Calu3 (cell line): ENCODE measurements at regions not wholly inside any gene's neighbourhood (a gene's known extent, or its start where the extent isn't known, plus 50 kb on each side); places are given as distances from the start of the nearest gene placed in this dataset.

Experiments used
- BruUV-seq: library from RNA; stranded (reverse); fragments of 400-500 nt; replicated peaks from 2 replicates; lab custom pipeline; 2021; lab: Mats Ljungman, UMichigan
- CTCF ChIA-PET: fragments of 300-600 bp; sonication (Branson Sonifier 250); formaldehyde crosslinking; loops from one replicate; lab custom pipeline; 2022; ENCODE audit warnings: antibody characterized with exemption; lab: Charles Lee
- DNase-seq: peaks from one replicate; pipeline ENCODE4 v3.0.0; 2022
- H3K27ac Mint-ChIP-seq: one replicate; pipeline ENCODE4 v1.8.0; 2022; ENCODE audit warnings: mixed read lengths; ENCODE audit not compliant: unreplicated experiment
- H3K27me3 Mint-ChIP-seq: one replicate; pipeline ENCODE4 v1.8.0; 2022; ENCODE audit warnings: mixed read lengths; ENCODE audit not compliant: unreplicated experiment
- H3K36me3 Mint-ChIP-seq: one replicate; pipeline ENCODE4 v1.8.0; 2022; ENCODE audit warnings: mild to moderate bottlenecking, moderate library complexity, mixed read lengths; ENCODE audit not compliant: insufficient read depth, unreplicated experiment
- H3K4me1 Mint-ChIP-seq: one replicate; pipeline ENCODE4 v1.8.0; 2022; ENCODE audit warnings: mild to moderate bottlenecking, low read depth, mixed read lengths; ENCODE audit not compliant: unreplicated experiment
- H3K4me3 Mint-ChIP-seq: one replicate; pipeline ENCODE4 v1.8.0; 2022; ENCODE audit warnings: mild to moderate bottlenecking, low read depth, moderate library complexity, mixed read lengths; ENCODE audit not compliant: unreplicated experiment
- H3K9me3 Mint-ChIP-seq: one replicate; pipeline ENCODE4 v1.8.0; 2022; ENCODE audit warnings: low read depth, mixed read lengths; ENCODE audit not compliant: unreplicated experiment
- CTCF ChIP-seq: fragments of 200-600 bp; IDR thresholded peaks from one replicate; pipeline ENCODE4 v1.8.0; 2022; ENCODE audit warnings: antibody characterized with exemption; ENCODE audit not compliant: unreplicated experiment
- intact Hi-C: fragments of 100-400 bp; cut with micrococcal nuclease; formaldehyde crosslinking; loops from one replicate; pipeline ENCODE4 v1.10.0; 2022; ENCODE audit not compliant: unreplicated experiment

GRCh38 chr20:60895363-60896079 is 356.5 kb upstream of the CDH4 start:
- no peak overlapping the region for H3K27ac Mint-ChIP-seq
- no peak overlapping the region for H3K4me3 Mint-ChIP-seq
- H3K4me1 Mint-ChIP-seq: no peaks in the 10 kb centered on the region
- peaks cover 3% of the 10 kb centered on the region for H3K9me3 Mint-ChIP-seq
- TF ChIP-seq CTCF: no peak
- H3K36me3 Mint-ChIP-seq: no peaks in the 10 kb centered on the region
- BruUV-seq: no TSS peak
- CTCF ChIA-PET: no interaction called here
- no peak for DNase-seq
- no peaks in the 10 kb centered on the region for H3K27me3 Mint-ChIP-seq
- intact Hi-C loops: no loop called here

DNA sequence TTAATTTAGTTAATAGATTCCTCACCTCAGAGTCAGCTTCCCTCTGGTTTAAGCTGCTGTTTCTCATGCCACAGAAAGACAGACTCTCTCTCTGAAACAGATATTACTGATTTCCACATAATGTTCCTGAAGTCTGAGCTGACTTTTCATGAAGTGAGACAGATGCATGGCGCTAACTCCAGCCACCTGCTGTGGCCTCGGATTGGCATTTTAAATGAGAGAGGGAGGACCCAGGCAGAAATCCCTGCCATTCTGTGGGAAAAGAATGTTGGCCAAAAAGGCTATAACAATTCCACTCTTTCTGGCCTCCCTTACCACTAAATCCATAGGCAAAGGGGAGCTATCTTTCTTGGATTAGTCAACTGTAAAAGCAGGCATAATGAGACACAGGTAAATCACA is 354.1 kb upstream of the CDH4 start:
- Mint-ChIP-seq H3K27me3 (no peaks in the 10 kb centered on the region), H3K27ac (no peak overlapping the region), H3K36me3 (no peaks in the 10 kb centered on the region), H3K4me1 (no peaks in the 10 kb centered on the region), H3K4me3 (no peak overlapping the region), H3K9me3 (peaks cover 4% of the 10 kb centered on the region)
- BruUV-seq: no TSS peak
- CTCF ChIA-PET: no interaction called here
- no peak for TF ChIP-seq CTCF
- intact Hi-C loops: no loop called here
- no peak for DNase-seq

DNA sequence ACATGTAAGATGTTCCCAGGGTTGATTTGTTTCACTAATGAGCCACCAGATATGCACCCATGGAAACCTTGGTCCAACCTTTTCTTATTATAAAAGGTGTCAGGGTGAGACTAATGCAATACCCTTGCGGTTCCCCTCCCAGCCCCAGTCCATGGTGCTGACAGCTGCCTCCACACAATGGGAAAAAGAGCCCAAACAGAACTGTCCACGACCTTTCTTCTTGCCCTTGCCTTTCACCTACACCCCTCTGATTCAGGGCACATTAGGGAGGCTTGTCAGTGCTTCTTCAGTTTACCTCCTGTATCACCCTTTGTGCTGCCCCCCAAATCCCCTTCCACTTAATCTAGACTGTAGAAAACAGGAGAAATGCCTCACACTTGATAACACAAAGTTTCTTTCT is 352.7 kb upstream of the CDH4 start:
- Mint-ChIP-seq H3K27me3 (no peaks in the 10 kb centered on the region), H3K27ac (no peak overlapping the region), H3K36me3 (no peaks in the 10 kb centered on the region), H3K9me3 (peaks cover 4% of the 10 kb centered on the region), H3K4me1 (no peaks in the 10 kb centered on the region), H3K4me3 (no peak overlapping the region)
- no peak for DNase-seq
- intact Hi-C loops: no loop called here
- no peak for TF ChIP-seq CTCF
- CTCF ChIA-PET: no interaction called here
- BruUV-seq: no TSS peak

- H3K36me3 Mint-ChIP-seq: no peaks in the 10 kb centered on the region
- DNase-seq: no peak
- H3K4me3 Mint-ChIP-seq: no peak overlapping the region
- no peak for TF ChIP-seq CTCF
- H3K4me1 Mint-ChIP-seq: no peaks in the 10 kb centered on the region
- CTCF ChIA-PET: interaction anchor here (0.7 kb wide), 1 partner anchor 86 kb away, joined by 3 read pairs; no protein-coding TSS in a partner anchor
- BruUV-seq: no TSS peak
- intact Hi-C loops: no loop called here
- no peaks in the 10 kb centered on the region for H3K27me3 Mint-ChIP-seq
- no peak overlapping the region for H3K27ac Mint-ChIP-seq
- H3K9me3 Mint-ChIP-seq: peaks cover 4% of the 10 kb centered on the region
Observed at GRCh38 chr20:60900618-60901017, 351.4 kb upstream of the CDH4 start.
